ENCODE measurements at regions not wholly inside any gene's neighbourhood (a gene's known extent, or its start where the extent isn't known, plus 50 kb on each side); places are given as distances from the start of the nearest gene placed in this dataset.

DNA sequence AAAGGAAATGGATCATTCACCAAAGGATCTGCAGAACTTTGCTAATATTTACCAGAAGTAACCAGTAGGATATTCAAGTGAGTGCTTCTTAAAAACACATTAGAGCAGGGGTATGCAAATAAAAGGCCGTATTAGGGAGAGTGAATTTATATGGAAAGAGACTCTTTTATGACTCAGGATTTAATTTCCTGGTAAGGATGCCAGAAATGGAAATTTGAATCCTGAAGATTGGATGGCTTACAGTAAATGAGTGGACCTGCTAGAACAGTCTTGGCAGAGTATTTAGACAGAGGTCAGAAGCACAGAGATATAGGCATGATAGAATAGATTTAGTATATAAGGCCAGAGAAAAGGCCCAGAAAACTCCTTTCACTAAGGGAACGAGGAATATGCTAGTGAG lies 201.6 kb downstream of the SLITRK5 start:
- no peak for DNase-seq (ENCODE audit: extremely low read depth, low read depth, low spot score)

DNA sequence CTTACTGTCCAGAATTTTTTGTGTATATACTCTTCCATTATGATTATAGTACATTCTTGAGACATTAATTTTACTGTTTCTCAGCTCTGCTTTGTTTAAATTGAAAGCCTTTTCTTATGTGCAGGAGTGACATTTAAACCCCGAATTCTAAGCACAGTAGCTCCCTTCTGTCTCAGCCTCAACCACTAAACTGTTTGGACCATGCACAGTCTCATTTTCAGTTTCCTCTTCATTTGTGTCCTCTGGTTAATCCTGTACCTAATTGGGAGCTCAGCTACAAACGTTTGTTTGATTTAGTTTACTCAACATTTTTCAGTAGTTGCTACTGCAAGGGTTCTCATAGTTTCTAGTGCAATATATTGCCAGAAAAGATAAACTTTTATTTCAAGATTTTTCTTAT lies 206.3 kb downstream of the SLITRK5 start:
- no peak for DNase-seq (ENCODE audit: extremely low read depth, low read depth, low spot score)

DNA sequence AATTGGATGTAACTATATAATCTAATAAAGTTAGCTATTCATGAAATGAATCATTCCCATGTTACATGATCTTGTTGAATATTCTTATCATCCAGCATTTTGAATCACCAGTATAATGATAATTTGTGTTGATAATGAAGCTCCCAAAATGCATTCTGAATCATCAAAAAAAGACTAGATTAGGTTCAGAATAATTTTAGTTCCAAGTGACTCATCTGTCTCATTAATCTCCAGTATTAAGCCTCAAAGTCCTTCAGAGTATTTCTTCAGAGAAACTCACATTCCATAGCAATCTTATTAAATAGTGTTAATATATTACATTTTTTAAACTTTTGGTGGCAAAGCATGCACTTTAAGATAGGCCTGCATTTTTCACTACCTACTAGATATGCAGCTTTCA lies 207.5 kb downstream of the SLITRK5 start:
- DNase-seq (ENCODE audit: extremely low read depth, low read depth, low spot score) = no peak

DNA sequence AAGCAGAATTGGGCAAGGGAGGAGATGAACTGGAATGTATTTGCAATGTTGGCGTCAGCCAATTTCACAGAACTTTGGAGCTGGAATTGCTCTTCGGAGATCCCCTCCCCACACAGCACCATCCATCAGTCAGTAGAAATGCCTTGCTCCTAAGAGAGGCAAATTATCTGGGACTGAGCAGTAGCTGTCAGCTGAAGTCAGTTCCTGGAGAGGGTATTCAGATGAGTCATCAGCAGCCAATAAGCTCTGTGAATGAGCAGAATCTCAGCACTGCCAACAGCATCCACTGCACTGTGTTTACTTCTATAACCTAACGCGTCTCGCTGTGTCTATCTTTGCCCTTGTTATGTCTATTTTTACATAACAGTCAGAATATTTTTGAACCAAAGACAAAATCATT lies 213.7 kb downstream of the SLITRK5 start:
- DNase-seq (ENCODE audit: extremely low read depth, low read depth, low spot score) = no peak

DNA sequence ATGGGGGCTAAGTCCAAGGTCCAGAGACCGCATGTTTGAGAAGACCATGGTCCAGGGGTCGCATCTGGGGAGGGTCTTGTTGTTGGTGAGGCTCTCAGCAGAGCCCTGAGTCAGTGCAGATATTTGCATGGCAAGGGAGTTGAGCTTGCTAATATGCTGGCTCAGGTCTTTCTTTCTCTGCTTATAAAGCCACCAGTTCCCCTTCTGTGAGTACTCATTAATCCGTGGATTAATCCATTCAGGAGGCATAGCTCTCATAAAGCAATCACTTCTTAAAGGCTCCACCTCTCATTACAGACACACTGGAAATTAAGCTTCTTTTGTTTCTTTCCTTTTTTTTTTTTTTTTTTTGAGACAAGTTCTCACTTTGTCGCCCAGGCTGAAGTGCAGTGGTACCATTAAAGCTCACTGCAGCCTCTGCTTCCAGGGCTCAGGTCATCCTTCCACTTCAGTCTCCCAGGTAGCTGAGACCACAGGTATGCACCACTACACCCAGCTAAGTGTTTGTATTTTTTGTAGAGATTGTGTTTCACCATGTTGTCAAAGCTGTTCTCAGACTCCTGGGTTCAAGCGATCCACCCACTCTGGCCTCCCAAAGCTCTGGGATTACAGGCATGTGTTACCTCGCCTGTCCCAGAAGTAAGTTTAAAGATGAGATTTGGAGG lies 216.4 kb downstream of the SLITRK5 start:
- no peak for DNase-seq (ENCODE audit: extremely low read depth, low read depth, low spot score)

DNA sequence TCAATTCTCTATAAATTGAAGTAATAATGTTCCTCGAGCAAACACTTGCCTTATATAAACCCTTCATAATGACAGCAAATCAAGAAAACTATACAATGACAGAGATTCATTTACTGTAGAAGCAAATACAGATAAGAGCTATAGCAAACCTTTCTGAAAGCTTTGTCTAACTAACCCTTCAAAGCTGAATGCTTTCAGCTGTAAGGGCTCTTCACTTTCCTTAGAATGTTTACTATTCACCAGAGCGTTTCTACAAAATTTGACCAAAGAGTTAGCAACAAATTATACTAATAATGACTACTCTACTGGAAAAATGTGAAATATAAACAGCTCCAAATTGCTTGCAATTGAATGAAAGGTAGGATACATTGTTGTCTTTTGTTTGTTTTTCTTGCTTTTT lies 218.1 kb downstream of the SLITRK5 start:
- DNase-seq (ENCODE audit: extremely low read depth, low read depth, low spot score) = no peak

DNA sequence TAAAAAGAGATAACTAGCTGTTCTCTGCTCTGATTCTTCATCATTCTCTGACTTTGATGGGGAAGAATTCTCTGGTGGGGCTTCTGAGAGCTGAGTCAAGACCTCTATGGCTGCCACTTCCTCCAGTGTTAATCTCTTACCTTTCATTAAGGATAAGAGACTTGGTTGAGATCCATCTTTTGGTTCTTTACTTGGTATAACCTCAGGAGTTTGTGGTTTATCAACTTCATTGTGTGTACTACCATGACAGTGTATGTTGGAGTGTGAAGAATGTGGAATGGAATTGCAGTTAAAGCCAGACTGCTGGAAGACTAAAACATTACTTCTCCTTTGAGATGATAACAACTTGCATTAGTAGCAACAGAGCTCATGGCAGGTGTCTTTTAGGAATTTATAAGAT lies 222.0 kb downstream of the SLITRK5 start:
- DNase-seq (ENCODE audit: extremely low read depth, low read depth, low spot score) = no peak

DNA sequence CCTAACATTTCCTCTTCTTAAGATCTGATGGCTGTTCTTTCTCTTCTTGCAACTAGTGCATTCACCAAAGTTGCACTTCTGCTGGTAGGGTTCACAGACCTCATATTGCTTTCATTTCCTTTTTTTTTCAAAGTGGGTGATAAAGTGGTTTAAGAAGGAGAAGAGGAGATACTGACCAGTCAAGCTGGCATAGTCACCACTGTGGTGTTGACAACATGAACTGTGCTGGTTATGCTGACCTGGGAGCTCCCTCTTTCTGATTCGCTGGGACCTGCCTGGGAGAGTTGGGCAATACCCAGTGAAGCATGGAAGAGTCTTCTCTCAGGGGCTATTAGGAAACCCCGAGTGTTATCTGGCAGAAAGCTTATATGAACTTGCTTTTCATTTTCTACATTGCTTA lies 222.9 kb downstream of the SLITRK5 start:
- DNase-seq (ENCODE audit: extremely low read depth, low read depth, low spot score) = no peak

DNA sequence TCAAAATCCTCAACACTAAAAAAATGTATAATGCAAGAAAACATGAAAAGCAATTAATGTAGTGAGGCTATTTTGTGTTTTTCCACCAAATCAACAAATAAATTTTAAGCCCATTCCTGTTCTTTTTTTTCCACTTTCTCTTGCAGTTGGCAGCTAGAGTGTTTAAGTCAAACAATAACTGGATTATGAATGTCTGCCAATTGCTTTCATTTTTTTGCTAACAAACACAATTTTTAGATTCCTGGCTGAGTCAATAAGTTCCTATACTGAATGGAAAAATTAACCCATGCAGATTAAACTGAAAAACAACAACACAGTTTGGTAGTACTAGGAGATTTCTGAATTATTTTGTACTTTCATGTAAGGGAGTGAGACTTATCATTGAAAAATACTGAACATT lies 232.4 kb downstream of the SLITRK5 start:
- no peak for DNase-seq (ENCODE audit: extremely low read depth, low read depth, low spot score)

DNA sequence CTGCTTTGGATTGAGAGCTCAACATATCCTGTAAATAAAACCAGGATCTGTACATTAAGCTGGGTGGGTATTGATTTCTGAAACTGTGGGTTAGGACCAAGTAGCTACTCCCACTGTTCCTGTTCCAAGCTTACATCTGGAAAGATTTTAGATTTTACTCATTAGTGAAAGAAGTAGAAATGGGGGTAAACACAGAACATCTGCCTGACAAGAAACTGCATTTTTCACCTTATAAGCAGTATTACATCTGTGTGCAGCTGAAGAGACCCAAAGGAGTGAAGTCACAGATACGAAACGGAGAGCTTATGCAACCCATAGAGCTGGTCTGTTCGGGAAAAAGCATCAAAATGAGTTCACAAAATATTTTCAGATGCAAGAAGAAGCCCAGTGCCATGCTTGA lies 235.2 kb downstream of the SLITRK5 start:
- no peak for DNase-seq (ENCODE audit: extremely low read depth, low read depth, low spot score)

DNA sequence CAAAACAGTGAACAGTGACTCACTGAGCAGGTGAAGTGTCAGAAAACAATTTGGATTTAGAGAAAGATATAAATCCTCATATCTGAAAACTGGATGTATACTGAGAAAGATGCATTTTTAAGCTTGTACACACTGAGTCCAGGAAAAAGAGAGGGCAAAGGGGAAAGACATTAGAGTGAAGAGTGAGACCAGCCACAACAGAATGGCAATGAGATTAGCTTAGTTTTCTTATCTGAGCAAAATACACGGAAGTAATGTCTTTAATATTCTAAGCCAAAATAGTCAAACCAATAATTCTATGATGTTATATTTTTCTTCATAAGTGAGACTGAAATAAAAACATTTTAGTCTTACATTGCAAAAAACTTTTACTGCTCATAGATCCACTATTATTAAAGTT lies 236.0 kb downstream of the SLITRK5 start:
- no peak for DNase-seq (ENCODE audit: extremely low read depth, low read depth, low spot score)

DNA sequence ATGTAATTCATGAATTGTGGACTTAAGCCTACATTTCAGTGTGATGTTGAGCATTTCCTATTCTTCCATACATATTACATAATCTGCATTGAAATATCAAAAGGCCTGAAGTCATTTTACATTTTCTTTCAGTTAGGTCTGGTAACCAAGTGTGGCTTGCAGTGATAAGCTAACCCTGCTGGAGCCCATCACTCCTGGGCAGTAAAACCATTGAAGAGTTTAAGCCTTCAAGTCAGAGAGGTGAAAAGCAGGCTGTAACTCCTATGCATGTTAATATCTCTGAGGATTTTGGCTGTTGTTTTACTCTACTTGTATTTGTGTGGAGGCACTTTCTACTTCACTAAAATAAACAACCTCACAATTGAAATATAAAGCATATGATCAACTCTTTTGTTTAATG lies 248.8 kb downstream of the SLITRK5 start:
- DNase-seq (ENCODE audit: extremely low read depth, low read depth, low spot score) = no peak

DNA sequence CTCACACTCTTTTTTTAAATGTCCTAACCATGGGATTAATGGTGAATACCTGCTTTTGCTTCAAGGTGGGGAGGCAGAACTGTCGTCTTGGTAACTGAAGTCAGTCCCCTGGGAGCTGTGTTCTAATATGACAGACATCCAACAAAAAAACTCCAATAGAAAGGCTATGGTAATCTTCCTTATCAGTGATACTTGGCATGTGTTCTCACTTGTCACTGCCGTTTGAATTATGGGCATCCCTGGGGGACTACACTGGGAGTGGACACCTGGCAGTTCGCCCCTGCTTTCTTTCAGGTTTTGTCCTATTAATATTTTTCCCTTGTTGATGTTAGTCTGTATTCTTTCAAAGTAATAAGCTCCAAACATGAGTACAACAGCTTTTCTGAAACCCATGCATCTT lies 252.6 kb downstream of the SLITRK5 start:
- DNase-seq (ENCODE audit: extremely low read depth, low read depth, low spot score) = no peak

DNA sequence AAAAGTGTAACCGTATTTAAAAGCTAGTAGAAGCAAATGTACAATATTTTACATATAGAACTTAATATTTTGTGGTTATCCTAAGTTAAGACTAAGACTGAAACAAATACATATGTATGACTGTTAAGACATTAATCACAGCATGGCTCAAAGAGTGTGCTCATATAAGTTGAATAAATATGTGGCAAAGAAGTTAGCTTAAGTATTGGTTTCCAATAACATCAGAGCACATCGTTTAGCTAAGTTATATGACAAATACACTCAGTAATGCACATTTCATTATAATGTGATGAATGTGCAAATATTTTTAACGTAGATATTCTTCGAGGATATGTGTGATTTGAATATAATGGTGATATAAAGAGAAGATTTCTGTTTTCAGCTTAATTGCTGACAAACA lies 253.8 kb downstream of the SLITRK5 start:
- DNase-seq (ENCODE audit: extremely low read depth, low read depth, low spot score) = no peak

DNA sequence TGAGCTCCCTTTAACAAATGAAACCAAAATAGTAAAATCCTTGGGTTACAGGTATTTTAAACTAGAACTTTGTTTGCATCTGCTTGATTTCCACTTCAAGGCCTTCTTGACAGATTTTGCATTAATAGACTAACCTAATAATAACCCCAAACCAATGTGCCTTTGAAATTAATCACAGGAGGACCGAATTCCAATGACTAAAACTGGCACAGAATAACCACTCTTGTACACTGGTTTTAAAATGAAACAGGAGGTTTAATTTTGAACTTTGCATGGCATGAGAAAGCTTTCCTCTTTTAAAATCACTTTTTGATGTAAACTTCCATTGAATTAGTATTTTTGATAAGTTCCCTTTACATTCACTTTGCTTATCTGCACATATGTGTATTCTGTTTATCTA lies 269.6 kb downstream of the SLITRK5 start:
- DNase-seq (ENCODE audit: extremely low read depth, low read depth, low spot score) = no peak

DNA sequence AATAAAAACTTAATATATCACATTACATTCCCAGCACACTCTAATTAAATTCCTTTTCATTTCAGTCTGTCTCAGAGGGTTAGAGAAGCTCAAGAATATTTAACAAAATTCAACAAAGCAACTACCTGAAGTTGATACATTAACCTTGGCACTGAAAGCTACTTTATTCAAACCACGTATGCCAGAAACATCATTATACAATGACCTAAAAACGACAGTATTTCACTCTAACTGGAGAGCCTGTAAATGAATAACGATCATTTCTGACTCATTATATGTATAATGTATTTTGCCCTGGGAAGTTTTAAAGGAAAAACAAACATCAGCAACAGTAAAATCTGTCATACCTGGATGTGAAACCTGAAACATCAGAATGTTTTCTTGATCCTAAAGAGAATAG lies 270.1 kb downstream of the SLITRK5 start:
- DNase-seq (ENCODE audit: extremely low read depth, low read depth, low spot score) = no peak

DNA sequence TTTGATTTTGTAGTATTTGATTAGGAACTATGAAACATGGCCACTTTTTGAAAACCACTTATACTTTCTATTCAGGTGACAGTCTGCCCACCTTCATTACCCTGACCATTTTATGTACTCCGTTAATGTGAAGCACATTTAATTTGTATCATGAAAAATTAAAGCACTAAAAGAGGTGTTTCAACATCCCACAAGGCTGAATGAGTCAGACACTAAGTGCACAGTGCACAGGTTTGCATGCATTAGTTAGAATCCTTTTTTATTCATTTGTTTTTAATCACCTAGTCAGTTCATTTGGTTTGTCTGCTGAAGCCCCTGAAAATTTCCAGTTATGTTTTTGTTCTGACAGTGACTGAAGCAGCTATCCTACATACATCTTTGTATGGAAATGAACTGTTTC lies 271.0 kb downstream of the SLITRK5 start:
- DNase-seq (ENCODE audit: extremely low read depth, low read depth, low spot score) = no peak

DNA sequence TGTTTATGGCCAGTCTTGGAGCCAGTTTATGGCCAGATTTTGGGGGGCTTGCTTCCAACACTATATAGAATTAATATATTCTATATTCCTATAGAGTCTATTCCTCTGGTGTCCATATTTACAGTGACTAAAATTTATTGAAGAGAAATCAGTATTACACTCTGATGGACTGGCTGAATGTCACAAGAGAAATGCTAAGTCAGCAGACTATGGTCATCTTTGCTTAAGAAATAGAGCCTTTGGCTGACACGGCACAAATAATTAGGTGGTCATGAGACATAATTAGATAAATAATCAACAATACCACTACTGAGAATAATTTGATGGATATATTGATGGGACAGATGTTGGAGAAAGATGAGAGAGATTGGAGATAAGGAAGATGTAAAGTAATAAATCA lies 272.9 kb downstream of the SLITRK5 start:
- DNase-seq (ENCODE audit: extremely low read depth, low read depth, low spot score) = no peak

DNA sequence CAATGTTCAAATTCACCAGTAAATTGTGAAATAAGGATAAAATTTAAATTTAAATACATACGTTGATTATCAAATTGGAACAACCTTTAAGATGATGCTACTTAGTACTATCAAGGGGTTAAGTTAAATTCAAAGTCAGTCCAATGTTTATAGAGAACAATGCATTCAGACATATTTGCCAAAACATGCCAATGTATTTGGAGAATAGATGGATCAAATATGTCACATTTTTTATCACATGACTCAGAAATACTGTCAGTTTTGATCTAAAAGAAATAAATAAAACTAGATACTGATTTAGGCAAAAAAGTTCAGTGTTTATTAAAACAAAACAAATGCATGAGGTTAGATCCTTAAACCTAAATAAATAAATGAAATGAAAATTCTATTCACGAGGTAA lies 281.2 kb downstream of the SLITRK5 start:
- no peak for DNase-seq (ENCODE audit: extremely low read depth, low read depth, low spot score)

DNA sequence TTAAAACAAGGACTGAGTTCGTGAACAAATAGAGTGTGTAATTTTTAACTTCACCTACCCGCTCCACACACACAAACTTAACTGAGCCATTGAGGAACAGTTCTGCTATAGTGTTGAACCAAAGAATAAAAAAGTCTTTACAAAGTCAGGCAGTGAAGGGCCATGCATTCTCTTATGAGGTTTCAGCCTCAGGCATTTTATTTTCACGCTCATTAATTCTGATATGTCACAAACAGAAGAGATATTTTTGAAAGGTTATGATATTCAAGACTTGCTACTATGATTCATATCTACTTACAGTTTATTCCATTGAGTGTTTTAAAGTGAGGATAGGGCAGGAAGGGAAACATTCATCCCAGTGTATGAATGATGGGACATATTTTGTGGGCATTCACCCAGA lies 282.2 kb downstream of the SLITRK5 start:
- no peak for DNase-seq (ENCODE audit: extremely low read depth, low read depth, low spot score)

DNA sequence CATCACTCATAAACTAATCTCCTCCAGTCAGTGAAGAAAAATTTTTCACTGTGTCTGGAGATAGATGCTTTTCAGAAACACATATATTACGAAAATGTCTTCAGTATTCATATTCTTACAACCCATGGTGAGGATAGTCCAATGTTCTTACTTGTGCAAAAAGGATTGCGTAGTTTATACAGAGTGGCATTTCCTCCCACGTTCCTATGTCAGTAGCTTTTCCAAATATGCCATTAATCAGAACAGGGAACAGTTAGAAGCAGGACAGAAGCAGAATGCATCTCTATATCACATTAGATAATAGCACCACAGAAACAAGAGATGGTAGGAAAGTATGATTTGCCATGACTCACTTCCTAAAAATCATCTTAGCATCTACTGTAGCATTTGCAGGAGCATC lies 282.9 kb downstream of the SLITRK5 start:
- no peak for DNase-seq (ENCODE audit: extremely low read depth, low read depth, low spot score)

DNA sequence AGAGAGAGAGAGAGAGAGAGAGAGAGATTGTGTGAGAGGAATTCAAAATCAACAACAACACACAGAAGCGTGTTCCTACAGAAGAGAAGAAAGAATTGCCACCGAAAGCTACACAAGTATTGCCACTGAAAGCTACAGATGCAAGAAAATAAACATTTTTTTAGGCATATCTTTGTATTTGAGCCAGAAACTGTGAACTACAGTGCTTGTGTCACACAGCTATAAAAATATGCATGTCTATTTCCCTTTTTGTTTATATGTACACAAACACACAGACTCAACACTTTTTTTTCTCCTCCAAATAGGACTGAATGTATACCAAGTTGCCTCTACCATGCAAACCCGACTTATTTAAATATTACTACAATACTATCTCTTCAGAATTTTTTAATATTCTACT lies 290.4 kb downstream of the SLITRK5 start:
- DNase-seq (ENCODE audit: extremely low read depth, low read depth, low spot score) = no peak

DNA sequence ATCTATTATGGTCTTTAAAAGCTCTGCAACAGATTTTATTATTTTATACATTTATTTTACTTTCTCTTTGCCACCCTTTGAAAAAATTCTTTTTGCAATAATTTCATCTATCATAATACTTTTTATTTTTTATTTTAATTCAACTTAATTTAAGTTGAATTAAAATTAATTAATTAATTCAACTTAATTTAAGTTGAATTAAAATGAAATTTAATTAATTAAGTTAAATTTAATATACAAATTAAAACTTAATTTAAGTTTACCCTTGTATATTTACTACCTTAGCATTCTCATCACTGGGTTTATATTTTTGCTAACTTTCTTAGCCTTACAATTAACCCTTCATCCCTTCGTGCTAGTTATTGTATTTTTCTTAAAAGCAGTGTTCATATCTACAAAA lies 301.4 kb downstream of the SLITRK5 start:
- DNase-seq (ENCODE audit: extremely low read depth, low read depth, low spot score) = no peak

DNA sequence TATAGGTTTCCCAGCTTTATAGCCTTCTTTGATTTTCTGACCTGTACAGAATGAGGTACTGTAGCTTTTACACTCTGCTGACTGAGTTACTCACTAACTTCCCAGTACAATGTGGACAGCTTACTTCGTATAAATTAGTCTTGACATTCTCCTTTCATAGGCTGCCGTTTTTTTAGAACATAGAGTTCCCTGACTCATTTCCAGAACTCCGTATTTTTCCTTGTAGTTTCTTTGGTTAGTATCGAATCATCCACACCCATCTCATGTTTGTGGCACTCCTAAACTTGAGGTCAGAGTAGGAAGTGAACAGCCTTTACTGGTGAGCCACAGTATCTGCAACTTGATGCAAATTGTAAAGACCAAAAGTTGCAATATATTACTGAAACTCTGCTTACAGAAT lies 303.9 kb downstream of the SLITRK5 start:
- no peak for DNase-seq (ENCODE audit: extremely low read depth, low read depth, low spot score)

All from glomerular endothelial cell (primary cell).